Stimulated activated CD8-positive, alpha-beta memory T cell treated with anti-CD3 and anti-CD28 coated beads, Interleukin-7, amount 100 ng/mL, for 1 hour (primary cell): ENCODE measurements at regions not wholly inside any gene's neighbourhood (a gene's known extent, or its start where the extent isn't known, plus 50 kb on each side); places are given as distances from the start of the nearest gene placed in this dataset.

Experiments
- DNase-seq, 2 donors: peaks; one replicate each; pipeline ENCODE4 v3.0.0-alpha.2; 2020; ENCODE audit warnings: low read depth in 2 of 2

DNA sequence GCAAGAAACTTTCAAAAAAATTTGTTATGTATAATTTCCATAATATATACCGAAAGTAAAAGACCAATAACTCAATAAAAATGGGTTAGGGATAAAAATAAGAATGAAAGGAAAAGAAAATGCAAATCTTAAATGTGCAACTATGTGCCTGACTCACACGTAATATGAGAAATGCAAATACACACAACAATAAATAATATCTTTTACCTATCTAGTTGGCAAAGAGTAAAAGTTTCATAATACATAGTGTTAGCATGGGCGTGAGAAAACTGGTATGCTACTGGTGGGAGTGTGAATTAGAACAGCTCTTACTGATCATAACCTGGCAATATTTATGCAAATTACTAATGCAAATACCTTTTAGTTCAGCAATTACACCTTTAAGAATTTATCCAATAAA, 438.5 kb upstream of the CITED2 start:
- DNase-seq, result no peak

DNA sequence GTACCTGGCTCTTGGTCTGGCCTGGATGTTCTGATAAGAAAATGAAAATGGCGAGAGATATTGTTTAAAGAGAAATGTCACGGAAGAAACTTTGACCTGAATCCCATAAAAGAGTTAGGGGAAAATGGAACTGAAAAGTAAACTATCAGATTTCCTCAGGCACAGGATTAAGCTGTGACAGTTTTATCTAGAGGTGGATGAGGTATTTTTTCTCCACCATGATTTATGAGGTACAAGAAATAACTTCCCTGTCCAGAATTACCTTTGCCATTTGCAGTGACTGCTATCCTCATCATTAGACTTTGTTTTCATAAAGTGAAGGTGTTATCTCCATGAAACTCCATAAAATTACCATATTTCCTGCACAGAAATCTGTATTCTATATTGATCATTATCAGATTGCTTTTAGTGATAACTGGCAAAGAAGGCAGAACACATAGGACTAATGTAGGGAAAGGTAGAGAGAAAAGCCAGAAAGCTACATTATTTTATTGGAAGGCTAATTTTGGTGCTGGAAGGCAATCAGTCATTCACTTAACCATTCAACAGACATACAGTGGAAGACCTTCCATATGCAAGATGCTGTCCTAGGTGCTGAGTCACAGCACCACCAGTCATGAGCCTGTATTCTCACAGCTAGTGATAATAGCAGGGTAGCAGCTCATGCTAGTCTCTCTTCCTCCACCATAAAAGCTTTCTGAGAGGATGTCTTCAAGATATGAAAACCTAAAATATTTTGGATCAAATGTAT, 427.3 kb upstream of the CITED2 start:
- no peak for DNase-seq

DNA sequence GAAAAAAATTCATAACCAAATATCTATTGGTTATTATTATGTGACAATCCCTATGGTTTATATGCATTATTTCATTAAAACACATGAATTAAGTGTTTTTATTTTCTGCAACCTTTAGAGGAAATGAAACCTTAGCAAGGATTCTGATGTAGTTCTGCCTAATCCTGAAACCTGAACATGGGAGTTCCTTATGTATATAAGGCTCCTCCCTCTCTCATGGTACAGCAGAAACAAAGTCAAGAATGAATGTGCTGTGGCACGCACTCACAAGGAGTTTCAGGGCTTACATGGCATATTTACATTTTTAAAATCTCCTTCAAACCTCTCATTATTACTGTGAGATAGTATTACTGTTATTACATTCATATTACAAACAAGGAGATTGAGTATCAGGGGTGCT, 426.4 kb upstream of the CITED2 start:
- DNase-seq, result no peak

DNA sequence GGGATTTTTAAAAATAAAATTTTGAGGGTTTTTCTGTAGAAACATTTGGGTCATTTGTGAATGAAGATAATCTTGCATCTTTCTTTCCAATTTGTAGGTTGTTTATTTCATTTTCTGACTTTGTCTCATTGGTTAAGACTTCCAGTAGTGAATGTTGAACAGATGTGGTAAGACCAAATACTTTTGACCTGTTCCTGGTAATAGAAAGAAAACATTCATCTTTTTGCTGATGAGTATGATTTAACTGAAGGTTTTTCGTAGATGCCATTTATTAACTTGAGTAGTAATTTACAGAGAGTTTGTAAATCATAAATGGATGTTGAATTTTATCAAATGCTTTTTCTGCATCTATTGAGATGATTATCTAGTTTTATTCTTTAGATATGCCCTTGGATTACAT, 416.1 kb upstream of the CITED2 start:
- no peak for DNase-seq

DNA sequence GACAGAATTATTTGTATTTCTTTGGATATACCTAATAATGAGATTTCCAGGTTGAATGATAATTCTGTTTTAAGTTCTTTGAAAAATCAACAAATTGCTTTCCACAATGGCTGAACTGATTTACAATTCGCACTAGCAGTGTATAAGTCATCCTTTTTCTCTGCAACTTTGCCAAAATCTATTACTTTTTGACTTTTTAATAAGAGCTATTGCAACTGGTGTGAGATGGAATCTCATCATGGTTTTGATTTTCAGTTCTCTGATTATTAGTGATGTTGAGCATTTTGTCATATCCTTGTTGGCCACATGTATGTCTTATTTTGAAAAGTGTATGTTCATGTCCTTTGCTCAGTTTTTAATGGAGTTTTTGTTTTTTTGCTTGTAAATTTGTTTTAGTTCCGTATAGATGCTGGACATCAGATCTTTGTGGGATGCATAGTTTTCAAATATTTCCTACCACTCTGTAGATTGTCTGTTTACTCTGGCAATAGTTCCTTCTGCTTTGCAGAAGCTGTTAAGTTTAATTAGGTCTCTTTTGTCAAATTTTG, 409.8 kb upstream of the CITED2 start:
- DNase-seq, result no peak

DNA sequence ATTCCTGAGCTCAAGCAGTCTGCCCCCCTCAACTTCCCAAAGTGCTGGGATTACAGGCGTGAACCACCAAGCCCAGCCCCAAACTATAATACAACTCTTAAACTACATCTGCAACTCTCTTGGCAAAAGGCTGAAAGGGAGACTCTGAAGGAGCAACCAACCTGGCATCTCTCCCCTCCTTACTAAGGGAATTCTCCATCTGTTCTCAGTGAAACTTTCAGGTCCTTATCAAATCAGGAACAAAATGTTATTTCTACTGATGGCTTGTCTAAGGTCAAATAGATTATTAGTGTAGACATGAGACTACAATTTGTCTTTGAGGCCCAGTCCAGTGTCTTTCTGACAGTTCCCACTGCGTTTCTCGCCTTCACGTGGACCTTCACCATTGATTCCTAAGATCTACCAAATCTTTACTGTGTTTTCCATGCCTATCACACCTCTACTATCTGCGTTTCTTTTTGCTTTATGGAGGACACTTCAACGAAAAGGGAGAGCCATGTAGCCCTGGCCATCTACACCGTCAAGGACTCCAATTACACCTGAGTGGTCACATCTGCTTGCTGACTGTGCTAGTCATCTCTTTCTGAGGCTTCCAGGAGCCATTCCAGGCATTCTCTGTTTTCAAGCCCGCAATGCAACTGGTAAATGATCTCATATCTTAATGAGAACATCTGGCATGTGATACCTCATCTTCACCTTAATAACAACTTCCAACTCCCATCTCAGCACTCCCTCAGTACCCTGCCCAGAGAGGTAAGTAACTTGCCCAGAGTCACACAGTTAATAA, 405.7 kb upstream of the CITED2 start:
- DNase-seq, result no peak

DNA sequence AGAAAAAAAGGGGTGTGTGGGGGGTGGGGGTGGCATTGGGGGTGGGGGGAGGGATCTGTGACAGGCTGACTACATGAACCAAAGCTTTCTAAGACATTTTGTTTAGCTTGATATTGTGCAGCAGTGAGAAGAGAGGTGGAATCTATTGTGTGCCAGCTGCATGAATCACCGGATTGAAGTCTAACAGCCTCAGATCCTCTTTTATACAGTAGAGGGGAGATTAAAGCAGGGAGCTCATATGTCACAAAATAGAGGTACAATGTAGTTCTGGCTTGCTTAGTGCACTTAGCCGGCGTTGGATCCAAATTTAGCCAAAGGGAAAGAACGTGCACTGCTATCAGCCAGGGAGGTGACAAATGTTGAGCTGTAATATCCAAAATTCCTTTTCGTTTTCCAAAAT, 404.2 kb upstream of the CITED2 start:
- DNase-seq, result no peak

DNA sequence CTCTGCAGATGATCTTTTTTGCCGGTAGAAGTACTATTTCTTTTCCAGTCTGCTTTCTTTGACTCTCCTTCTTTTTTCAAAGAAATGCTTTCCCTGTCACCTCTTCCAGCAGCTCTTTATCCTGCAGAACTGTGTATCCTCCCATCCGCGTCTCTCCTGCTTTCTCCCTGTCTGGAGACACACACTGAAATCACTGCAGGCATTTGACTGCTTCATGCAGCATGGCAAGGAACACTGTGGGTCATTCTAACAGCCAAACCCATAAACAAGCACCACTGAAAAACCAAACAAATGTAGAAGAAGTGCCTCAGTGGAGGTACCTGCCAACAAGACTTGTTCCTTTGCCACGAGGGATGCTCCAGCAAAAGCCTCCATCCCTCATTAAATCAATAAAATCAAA, 403.7 kb upstream of the CITED2 start:
- DNase-seq, result no peak

DNA sequence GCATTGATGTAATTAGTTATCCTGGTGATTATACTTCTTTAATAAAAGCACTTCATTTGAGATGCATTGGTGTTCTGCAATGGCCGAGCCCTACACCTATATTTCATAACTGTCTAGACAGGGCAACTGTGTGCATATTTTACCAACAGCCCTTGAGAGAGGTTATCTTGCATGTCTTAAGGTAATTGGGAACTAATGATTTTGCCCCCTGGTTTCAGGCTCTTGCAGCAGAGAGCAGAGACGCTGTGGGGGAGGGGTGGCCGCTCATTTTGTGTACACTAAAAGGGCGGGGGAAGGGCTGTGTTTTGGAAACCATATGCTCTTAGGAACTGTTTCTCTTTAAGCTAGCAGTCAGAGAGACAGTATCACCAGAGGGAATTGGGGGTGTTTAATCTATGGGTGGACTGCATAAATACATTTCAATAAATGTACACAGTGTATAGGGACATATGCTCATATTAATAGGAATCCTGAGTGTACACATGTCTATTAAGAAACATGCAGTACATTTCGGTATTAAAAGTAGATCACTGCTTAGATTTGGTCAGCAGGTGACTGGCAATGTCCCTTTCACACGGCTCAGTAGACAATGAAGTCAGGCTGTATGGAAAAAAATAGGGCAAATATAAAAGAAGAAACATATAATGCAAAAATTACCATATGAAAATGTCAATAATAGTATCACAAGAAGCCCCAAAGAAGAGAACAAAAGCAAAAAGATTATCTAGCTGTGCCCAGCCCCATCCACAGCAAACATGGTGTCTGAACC, 402.9 kb upstream of the CITED2 start:
- DNase-seq, result no peak

DNA sequence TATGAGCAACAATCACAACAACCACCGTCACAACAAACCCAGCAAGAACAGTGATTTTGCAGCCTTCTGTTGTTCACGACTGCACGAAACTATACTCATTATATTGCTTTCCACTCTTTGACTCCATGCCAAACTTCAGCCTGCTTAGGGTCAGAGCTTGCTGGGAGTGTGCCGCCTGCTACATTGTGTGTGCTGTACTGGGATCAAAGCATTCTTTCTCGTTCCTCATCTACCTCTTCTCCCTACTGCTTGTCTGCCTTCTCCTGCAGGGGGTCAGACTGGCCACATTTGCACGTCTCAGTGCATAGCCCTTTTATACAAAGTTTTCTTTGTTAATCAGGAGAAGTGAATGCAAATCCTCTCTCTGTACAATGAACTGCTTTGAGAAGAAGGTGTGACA, 401.6 kb upstream of the CITED2 start:
- DNase-seq, result no peak

DNA sequence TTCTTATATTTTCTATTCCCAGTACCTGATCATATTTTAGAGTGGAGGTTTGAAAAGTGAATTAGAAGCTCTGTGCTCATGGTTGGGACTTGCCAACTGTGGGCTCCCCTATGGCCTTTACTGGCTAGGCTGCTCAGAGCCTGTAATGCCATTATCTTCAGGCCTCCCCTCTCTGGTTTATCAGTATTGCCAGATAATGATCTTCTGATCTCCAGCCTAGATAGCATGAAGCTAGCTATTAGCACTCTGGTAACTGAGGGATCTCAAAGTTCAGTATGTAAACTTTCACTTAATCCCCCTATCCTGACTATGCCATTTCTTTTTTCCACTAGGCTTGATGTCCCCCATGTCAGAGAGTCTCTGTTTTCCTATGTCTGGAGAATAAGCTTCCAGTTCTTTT, 393.7 kb upstream of the CITED2 start:
- DNase-seq, result no peak

DNA sequence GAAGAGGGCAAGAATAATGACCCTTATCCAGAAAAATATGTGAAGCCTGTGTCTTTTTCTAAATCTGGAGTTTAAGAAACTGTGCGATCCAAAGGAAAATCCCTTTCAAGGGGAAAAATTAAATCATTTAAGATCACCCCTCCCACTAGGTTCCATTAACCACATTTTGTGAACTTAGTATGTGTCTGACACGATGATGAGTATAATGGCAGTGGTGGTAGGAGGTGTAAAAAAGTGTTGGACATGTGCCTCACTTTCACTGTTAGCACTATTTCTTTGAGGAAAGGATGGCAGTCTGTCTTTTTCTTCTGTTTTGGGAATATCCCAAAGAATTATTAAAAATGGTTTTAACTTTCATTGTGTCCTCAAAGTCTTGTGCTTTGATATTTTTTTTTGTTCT, 392.3 kb upstream of the CITED2 start:
- DNase-seq, result no peak

DNA sequence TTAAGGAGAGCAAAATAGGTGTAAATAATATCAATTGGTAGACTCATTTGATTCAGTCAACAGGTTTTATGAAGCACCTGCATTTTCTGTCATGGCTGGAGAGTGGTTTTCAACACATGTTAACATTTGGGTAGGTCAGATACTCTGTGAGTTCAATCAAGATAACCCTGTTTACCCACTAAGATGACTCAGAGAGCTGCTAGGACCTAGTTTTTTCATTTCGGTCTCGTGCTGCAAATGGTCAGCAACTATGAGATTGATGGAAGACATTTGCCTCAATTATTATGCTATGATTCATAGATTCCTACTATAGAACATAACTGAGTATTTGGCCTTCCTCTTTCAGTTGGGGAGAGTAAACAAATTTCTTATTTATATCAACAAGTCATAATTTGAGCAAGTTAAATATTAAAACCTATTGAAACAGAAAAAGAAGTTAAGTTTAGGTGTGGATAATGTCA, 391.4 kb upstream of the CITED2 start:
- DNase-seq, result no peak

DNA sequence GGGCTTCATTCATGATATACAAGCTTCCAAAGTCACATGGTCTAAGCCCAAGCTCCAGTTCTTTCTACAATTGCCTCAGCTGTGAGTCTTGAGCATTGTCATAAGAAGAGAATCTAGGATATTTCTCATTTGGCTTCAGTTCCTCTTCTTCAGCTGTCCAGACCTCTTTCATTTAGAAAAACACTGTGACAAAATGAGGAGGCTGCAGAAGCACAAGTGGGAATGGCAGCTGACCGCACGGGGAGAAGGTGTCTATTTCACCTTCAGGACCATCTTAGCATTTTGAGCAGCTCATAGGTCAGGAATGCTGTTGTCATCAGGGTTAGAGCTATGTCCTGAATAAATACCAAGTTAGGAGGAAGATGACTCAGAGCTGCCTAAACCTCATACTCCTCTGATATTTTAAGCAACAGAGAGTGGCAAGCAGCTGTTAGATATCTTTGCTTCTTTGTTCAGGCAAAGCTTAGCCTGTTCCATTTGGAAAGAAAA, 390.1 kb upstream of the CITED2 start:
- no peak for DNase-seq

DNA sequence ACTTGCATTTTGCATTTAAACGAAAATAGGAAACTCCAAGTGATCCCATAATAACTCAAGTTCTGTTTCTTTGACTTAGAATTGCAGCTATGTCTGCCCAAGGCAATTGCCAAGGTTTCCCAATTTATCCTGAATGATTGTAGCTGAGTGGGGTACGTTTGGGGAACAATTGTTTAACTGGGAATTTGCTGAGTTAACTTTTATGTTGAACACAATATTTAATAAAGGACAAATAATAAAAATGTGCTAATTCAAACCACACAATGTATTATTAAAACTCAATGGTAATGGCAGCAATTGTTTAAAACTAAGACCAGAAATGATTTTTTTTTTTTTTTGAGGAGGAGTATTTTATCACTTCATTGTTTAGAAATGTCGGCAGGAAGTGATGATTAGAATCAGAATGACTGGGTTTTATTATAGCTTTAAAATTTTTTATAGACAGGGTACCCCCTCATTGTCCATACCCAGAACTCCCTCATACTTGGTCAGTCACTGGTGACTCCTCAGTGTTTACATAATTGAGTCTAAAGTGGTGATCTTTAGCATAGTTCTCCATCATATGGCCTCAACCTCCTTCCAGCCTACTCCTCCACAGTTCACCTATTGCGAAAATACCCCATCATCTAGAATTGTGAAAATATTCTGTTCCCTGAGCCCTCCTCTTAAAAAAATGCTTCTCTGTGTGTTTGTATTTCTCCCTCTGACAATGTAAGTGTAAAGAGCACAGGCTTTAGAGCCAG, 389.2 kb upstream of the CITED2 start:
- no peak for DNase-seq

DNA sequence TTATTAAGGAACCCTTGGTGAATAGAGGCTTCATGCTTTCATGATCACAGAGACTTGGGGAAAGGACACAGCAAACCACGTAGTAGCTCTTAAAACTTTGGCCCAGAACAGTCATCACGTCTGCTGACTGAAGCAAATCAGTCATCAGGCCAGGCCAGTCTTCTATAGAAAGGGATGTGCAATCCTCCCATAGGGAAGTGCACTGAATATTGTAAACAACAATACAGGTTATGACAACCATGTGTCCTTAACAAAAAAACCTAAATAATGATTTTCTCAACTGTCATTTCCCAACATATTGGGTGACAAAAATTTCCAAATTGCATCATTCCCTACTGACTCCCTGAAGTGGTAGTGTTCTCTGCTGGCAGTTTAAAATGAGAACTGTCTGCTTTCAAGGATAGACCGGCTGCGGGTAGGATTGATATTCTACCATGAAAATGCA, 388.2 kb upstream of the CITED2 start:
- no peak for DNase-seq

DNA sequence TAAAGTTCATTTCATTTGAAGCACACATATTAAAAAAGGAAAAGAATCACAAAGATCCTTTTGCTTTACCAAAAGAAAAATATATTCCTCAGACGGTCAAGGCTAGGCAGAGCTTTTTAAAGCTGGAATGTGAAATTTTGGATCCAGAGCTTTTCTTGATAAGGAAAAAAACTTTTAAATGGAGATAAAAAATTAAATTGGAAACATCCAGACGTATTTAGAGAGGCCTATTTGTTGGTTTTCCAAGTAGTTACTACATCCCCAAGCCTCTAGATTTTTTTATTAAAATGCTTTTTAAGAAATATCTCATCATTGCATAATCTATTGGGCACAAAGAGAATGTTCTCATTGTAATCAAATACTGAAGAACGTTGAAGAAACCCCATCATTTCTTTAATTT, 385.7 kb upstream of the CITED2 start:
- no peak for DNase-seq

DNA sequence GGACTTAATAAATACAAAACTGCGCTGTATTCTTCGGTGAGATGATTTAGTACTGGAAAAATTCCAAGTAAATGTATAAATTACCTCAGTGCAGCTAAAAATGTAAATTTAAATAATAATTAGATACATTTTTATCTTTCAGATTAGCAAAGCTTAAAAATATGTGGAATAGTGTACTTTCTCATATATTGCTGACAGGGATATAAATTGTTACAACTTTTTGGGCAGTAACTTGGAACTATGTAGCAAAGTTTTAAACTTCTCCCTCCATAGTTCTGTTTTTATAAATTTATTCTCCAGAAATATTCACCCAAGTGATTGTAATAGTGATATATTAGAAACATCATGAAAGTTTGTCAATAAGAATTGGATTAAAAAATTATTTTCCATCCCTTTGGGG, 384.6 kb upstream of the CITED2 start:
- no peak for DNase-seq

DNA sequence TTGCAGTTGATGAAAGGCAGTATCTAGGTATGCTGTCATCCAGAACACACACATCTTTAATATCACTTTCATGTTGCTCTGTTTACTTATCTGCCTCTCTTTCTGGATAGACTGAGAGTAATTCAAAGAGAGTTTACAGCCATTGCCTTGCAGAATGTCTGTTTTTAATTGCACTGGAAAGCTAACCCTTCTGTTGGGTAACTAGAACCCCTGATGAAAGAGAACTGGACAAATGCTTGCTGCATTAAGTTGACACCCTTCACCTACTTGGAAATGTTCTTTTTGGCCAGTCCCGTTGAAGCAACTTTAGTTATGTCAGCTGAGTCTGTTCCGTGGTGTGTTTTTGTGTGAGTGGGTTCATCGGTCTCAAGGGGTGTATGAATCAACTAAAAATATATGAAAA, 383.8 kb upstream of the CITED2 start:
- no peak for DNase-seq

DNA sequence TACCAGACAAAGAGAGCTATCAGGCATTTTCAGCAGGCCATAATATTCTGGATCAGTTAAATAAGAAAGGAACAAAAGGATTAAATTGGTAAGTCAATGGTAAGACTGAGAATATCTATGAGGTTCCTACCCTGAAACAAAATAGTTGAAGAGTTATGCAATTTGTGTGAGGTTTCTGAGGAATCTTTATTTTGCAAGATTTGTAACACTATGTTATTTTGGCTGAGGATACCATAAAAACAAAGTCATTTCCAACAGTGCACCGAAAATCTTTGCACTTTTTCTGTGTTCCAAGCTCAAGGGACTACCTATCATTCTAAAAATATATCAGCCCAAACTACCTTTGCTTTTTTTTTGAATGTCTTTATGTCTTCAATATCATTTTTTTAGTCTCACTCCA, 383.3 kb upstream of the CITED2 start:
- DNase-seq, result no peak

DNA sequence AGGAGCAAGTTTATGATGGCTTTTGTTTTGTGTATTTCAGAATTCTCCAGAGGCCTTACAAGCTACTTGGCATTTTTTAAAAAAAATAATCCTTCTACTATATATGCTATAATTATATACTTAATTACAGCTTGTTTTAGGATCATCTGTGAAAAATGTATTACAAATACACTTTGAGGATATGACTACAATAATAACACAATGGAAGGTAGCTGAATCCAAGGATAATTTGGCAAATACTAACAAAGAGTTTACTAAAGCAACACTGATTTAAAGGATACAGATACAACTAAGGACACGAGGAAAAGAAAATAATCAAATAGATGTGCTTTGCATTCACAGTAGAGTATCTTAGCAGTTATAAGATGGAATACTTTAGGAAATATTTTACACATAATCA, 381.9 kb upstream of the CITED2 start:
- DNase-seq, result no peak
